ENCODE measurements at regions not wholly inside any gene's neighbourhood (a gene's known extent, or its start where the extent isn't known, plus 50 kb on each side); places are given as distances from the start of the nearest gene placed in this dataset.

DNA sequence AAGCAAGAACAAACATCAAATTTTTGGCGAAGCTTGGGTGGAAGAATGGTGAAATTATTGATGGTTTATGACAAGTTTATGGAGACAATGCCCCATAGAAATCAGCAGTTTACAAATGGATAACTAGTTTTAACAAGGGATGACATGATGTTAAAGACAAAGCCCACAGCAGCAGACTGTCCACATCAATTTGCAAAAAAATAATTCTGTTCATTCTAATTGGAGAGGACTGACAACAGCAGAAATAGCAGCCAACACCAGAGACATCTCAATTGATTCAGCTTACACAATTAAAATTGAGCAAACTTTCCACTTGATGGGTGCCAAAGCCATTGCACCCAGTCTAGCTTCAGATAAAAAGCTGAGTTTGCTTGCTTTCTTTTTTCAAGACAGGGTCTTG lies 82.7 kb upstream of the STK32A start:
- H3K9me3 Mint-ChIP-seq: no peaks in the 10 kb centered on the region
- DNase-seq: no peak
- no peak overlapping the region for H3K4me3 Mint-ChIP-seq
- H3K27me3 Mint-ChIP-seq (ENCODE audit: insufficient read depth): no peaks in the 10 kb centered on the region
- H3K27ac Mint-ChIP-seq: no peak overlapping the region
- H3K27me3 ChIP-seq (ENCODE audit: control insufficient read depth, insufficient read depth, low read length, poor library complexity, severe bottlenecking): no peaks in the 10 kb centered on the region
- TF ChIP-seq, protein P1, sequence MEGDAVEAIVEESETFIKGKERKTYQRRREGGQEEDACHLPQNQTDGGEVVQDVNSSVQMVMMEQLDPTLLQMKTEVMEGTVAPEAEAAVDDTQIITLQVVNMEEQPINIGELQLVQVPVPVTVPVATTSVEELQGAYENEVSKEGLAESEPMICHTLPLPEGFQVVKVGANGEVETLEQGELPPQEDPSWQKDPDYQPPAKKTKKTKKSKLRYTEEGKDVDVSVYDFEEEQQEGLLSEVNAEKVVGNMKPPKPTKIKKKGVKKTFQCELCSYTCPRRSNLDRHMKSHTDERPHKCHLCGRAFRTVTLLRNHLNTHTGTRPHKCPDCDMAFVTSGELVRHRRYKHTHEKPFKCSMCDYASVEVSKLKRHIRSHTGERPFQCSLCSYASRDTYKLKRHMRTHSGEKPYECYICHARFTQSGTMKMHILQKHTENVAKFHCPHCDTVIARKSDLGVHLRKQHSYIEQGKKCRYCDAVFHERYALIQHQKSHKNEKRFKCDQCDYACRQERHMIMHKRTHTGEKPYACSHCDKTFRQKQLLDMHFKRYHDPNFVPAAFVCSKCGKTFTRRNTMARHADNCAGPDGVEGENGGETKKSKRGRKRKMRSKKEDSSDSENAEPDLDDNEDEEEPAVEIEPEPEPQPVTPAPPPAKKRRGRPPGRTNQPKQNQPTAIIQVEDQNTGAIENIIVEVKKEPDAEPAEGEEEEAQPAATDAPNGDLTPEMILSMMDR (conservative IDR thresholded peaks at IDR 0.05): no peak
- 89 to 100% methylated on average over 1 of the region's 1 CpG for WGBS, 2 experiments (ENCODE audit: insufficient coverage in 1 of 2, insufficient read length in 1 of 2)
- H3K9me3 ChIP-seq (ENCODE audit: control insufficient read depth, low read length): no peaks in the 10 kb centered on the region
- no peaks in the 10 kb centered on the region for H3K36me3 Mint-ChIP-seq (ENCODE audit: low read depth)
- H3K9ac ChIP-seq (ENCODE audit: extremely low read depth, low read length, poor library complexity, severe bottlenecking): no peak overlapping the region
- H3K4me1 ChIP-seq (ENCODE audit: control insufficient read depth, insufficient read depth, low read length): peaks cover 11% of the 10 kb centered on the region
- H3K4me3 ChIP-seq (ENCODE audit: low read length): no peak overlapping the region
- H3K4me1 Mint-ChIP-seq: peaks cover 25% of the 10 kb centered on the region
- H3K27ac ChIP-seq (ENCODE audit: low read depth, low read length): no peak overlapping the region
- H3K36me3 ChIP-seq (ENCODE audit: control insufficient read depth, insufficient read depth, low read length): no peaks in the 10 kb centered on the region

DNA sequence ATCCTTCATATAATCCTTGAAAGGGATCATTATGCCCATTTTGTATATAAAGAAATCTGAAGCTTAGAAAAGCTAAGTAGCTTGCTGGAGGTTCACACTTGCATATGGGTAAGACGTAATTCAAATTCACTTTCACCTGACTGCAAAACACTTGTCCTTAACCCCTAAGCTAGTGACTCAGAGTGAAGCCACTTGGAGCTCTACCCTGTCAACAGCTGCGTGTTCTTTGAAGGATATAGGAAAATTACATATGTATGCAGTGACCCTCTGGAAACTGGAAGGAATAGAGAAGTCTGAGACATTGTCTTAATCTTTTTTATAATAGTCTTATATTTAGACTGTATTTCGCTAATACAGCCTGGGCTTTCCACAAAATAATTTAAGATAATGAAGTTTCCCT lies 80.0 kb upstream of the STK32A start:
- H3K36me3 ChIP-seq (ENCODE audit: control insufficient read depth, insufficient read depth, low read length): no peaks in the 10 kb centered on the region
- peaks cover 1% of the 10 kb centered on the region for H3K4me1 ChIP-seq (ENCODE audit: control insufficient read depth, insufficient read depth, low read length)
- no peaks in the 10 kb centered on the region for H3K27me3 ChIP-seq (ENCODE audit: control insufficient read depth, insufficient read depth, low read length, poor library complexity, severe bottlenecking)
- no peak overlapping the region for H3K4me3 ChIP-seq (ENCODE audit: low read length)
- H3K36me3 Mint-ChIP-seq (ENCODE audit: low read depth): no peaks in the 10 kb centered on the region
- peaks cover 3% of the 10 kb centered on the region for H3K27me3 Mint-ChIP-seq (ENCODE audit: insufficient read depth)
- H3K9me3 ChIP-seq (ENCODE audit: control insufficient read depth, low read length): no peaks in the 10 kb centered on the region
- 85 to 100% methylated on average over 1 to 3 of the region's 3 CpGs for WGBS, 2 experiments (ENCODE audit: insufficient coverage in 1 of 2, insufficient read length in 1 of 2)
- H3K9me3 Mint-ChIP-seq: no peaks in the 10 kb centered on the region
- H3K27ac ChIP-seq (ENCODE audit: low read depth, low read length): no peak overlapping the region
- no peak overlapping the region for H3K9ac ChIP-seq (ENCODE audit: extremely low read depth, low read length, poor library complexity, severe bottlenecking)
- H3K27ac Mint-ChIP-seq: no peak overlapping the region
- no peak overlapping the region for H3K4me3 Mint-ChIP-seq
- H3K4me1 Mint-ChIP-seq: peaks cover 14% of the 10 kb centered on the region
- no peak for DNase-seq
- TF ChIP-seq, protein P1 (conservative IDR thresholded peaks at IDR 0.05): no peak

DNA sequence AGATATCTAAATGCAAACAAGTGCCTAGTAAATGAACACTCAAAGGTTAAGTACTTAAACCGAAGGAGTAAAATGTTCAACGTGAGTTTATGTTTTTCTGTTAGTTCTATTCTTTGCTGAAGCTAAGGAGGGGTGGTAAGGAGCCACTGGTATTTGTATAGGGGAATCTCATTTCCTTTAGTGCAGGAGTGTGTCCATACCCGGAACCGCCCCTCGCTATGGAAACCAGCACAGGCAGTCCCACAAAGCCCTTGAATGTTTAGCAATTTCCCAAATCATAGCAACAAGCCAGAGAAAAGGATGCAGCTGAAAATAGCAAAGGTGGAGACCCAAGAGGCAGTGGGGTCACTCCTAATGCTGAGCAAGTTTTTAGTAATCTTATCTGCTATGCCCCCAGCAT lies 78.8 kb upstream of the STK32A start:
- no peaks in the 10 kb centered on the region for H3K27me3 ChIP-seq (ENCODE audit: control insufficient read depth, insufficient read depth, low read length, poor library complexity, severe bottlenecking)
- 87 to 99% methylated on average over 5 of the region's 5 CpGs for WGBS, 2 experiments (ENCODE audit: insufficient coverage in 1 of 2, insufficient read length in 1 of 2)
- H3K9ac ChIP-seq (ENCODE audit: extremely low read depth, low read length, poor library complexity, severe bottlenecking): no peak overlapping the region
- no peaks in the 10 kb centered on the region for H3K9me3 Mint-ChIP-seq
- TF ChIP-seq, protein P1 (conservative IDR thresholded peaks at IDR 0.05): no peak
- no peak overlapping the region for H3K4me3 ChIP-seq (ENCODE audit: low read length)
- H3K27me3 Mint-ChIP-seq (ENCODE audit: insufficient read depth): peaks cover 3% of the 10 kb centered on the region
- H3K4me1 Mint-ChIP-seq: peaks cover 8% of the 10 kb centered on the region
- H3K36me3 Mint-ChIP-seq (ENCODE audit: low read depth): no peaks in the 10 kb centered on the region
- no peak overlapping the region for H3K4me3 Mint-ChIP-seq
- H3K27ac Mint-ChIP-seq: no peak overlapping the region
- no peak for DNase-seq
- H3K36me3 ChIP-seq (ENCODE audit: control insufficient read depth, insufficient read depth, low read length): no peaks in the 10 kb centered on the region
- H3K9me3 ChIP-seq (ENCODE audit: control insufficient read depth, low read length): no peaks in the 10 kb centered on the region
- H3K27ac ChIP-seq (ENCODE audit: low read depth, low read length): peak overlapping the region; percentile 36
- H3K4me1 ChIP-seq (ENCODE audit: control insufficient read depth, insufficient read depth, low read length): no peaks in the 10 kb centered on the region

Data from endodermal cell (in vitro differentiated cells).